OCI-LY7 (cell line): ENCODE measurements at regions not wholly inside any gene's neighbourhood (a gene's known extent, or its start where the extent isn't known, plus 50 kb on each side); places are given as distances from the start of the nearest gene placed in this dataset.

Experiments used
- BruUV-seq: library from RNA; stranded (reverse); fragments of 400-500 nt; replicated peaks from 2 replicates; lab custom pipeline; 2021; lab: Mats Ljungman, UMichigan
- CTCF ChIA-PET: fragments of 300-600 bp; sonication (Branson Sonifier 250); formaldehyde crosslinking; loops from one replicate; lab custom pipeline; 2022; ENCODE audit warnings: antibody characterized with exemption; ENCODE audit not compliant: unreplicated experiment; lab: Charles Lee
- POLR2A ChIA-PET: fragments of 300-600 bp; sonication (Branson Sonifier 250); formaldehyde crosslinking; loops from one replicate; lab custom pipeline; 2022; ENCODE audit warnings: antibody characterized with exemption; lab: Charles Lee
- DNase-seq: peaks from one replicate; pipeline ENCODE4 v3.0.0-alpha.2; 2015; ENCODE audit warnings: low spot score
- H2AFZ ChIP-seq: fragments of 200-600 bp; sonication (generic), shearing (Covaris generic); 2 replicates; pipeline ENCODE4 v1.6.1; 2014; ENCODE audit warnings: mild to moderate bottlenecking, antibody characterized with exemption, low read length, moderate library complexity
- H3K27ac ChIP-seq: fragments of 200-600 bp; sonication (generic); 2 replicates; pipeline ENCODE4 v1.5.1; 2014; ENCODE audit warnings: mixed run types, low read depth, mild to moderate bottlenecking, moderate library complexity, low read length, inconsistent platforms; ENCODE audit not compliant: poor library complexity, severe bottlenecking
- H3K36me3 ChIP-seq: fragments of 200-600 bp; sonication (generic); 2 replicates; pipeline ENCODE4 v1.6.1; 2014; ENCODE audit warnings: mild to moderate bottlenecking, antibody characterized with exemption, low read length, moderate library complexity, mixed read lengths; ENCODE audit not compliant: insufficient read depth
- H3K4me1 ChIP-seq: fragments of 200-600 bp; sonication (generic); 2 replicates; pipeline ENCODE4 v1.5.1; 2014; ENCODE audit warnings: mild to moderate bottlenecking, low read length; ENCODE audit not compliant: insufficient read depth, poor library complexity, severe bottlenecking
- H3K4me2 ChIP-seq: fragments of 200-600 bp; sonication (generic); 2 replicates; pipeline ENCODE4 v1.6.1; 2014; ENCODE audit warnings: mild to moderate bottlenecking, low read length
- H3K4me3 ChIP-seq: fragments of 200-600 bp; sonication (generic); 2 replicates; pipeline ENCODE4 v1.5.1; 2014; ENCODE audit warnings: mild to moderate bottlenecking, low read depth, low read length; ENCODE audit not compliant: poor library complexity, severe bottlenecking
- H3K79me2 ChIP-seq: fragments of 200-600 bp; sonication (generic); 2 replicates; pipeline ENCODE4 v1.6.1; 2016; ENCODE audit warnings: low read depth, mild to moderate bottlenecking, low read length, moderate library complexity, mixed read lengths; ENCODE audit not compliant: insufficient read depth
- H3K9me2 ChIP-seq: fragments of 200-600 bp; sonication (generic); 2 replicates; pipeline ENCODE4 v1.6.1; 2016; ENCODE audit warnings: mild to moderate bottlenecking, low read length, mixed read lengths; ENCODE audit not compliant: insufficient read depth
- H3K9me3 ChIP-seq: fragments of 200-600 bp; sonication (generic); 2 replicates; pipeline ENCODE4 v1.6.1; 2014; ENCODE audit warnings: mild to moderate bottlenecking, mixed run types, low read length, mixed read lengths
- H4K20me1 ChIP-seq: fragments of 200-600 bp; sonication (generic); 2 replicates; pipeline ENCODE4 v1.6.1; 2014; ENCODE audit warnings: mild to moderate bottlenecking, antibody characterized with exemption, low read length, moderate library complexity, mixed read lengths; ENCODE audit not compliant: insufficient read depth
- CTCF ChIP-seq: fragments of 200-600 bp; sonication (generic); conservative IDR thresholded peaks from 2 replicates; pipeline ENCODE4 v1.5.1; 2014; ENCODE audit warnings: mild to moderate bottlenecking, antibody characterized with exemption, low read length, moderate library complexity, mixed read lengths
- EZH2phosphoT487 ChIP-seq: fragments of 200-600 bp; sonication (generic); IDR thresholded peaks from 2 replicates; pipeline ENCODE4 v1.6.1; 2018; ENCODE audit warnings: low read depth, borderline replicate concordance, mild to moderate bottlenecking, mixed run types, antibody characterized with exemption, low read length, moderate library complexity, mixed read lengths
- intact Hi-C: fragments of 100-400 bp; cut with micrococcal nuclease; formaldehyde crosslinking; loops from one replicate; pipeline ENCODE4 v1.10.0; 2022; ENCODE audit not compliant: unreplicated experiment

GRCh38 chr1:47571952-47572351, 134.1 kb downstream of the FOXD2 start:
- Histone ChIP-seq H3K9me2 (no peaks in the 10 kb centered on the region), H3K4me1 (no peaks in the 10 kb centered on the region), H3K36me3 (no peaks in the 10 kb centered on the region), H3K79me2 (no peaks in the 10 kb centered on the region), H3K27ac (no peak overlapping the region), H4K20me1 (no peaks in the 10 kb centered on the region), H3K4me2 (no peak overlapping the region), H3K4me3 (no peak overlapping the region), H3K9me3 (no peaks in the 10 kb centered on the region), H2AFZ (no peak overlapping the region)
- TF ChIP-seq EZH2phosphoT487: no peak
- no peak for TF ChIP-seq CTCF
- POLR2A ChIA-PET: no interaction called here
- no peak for DNase-seq
- intact Hi-C loops: no loop called here
- no TSS peak for BruUV-seq
- CTCF ChIA-PET: no interaction called here

GRCh38 chr1:47572731-47573430, 135.0 kb downstream of the FOXD2 start:
- Histone ChIP-seq H3K9me2 (no peaks in the 10 kb centered on the region), H4K20me1 (no peaks in the 10 kb centered on the region), H3K4me2 (no peak overlapping the region), H3K79me2 (no peaks in the 10 kb centered on the region), H3K9me3 (no peaks in the 10 kb centered on the region), H2AFZ (no peak overlapping the region), H3K36me3 (no peaks in the 10 kb centered on the region), H3K4me3 (no peak overlapping the region), H3K27ac (no peak overlapping the region), H3K4me1 (no peaks in the 10 kb centered on the region)
- BruUV-seq: no TSS peak
- TF ChIP-seq CTCF: no peak
- TF ChIP-seq EZH2phosphoT487: no peak
- ChIA-PET POLR2A (no interaction called here), CTCF (no interaction called here)
- intact Hi-C loops: no loop called here
- DNase-seq: no peak

- Histone ChIP-seq H4K20me1 (no peaks in the 10 kb centered on the region), H3K9me3 (no peaks in the 10 kb centered on the region), H2AFZ (no peak overlapping the region), H3K4me1 (no peaks in the 10 kb centered on the region), H3K9me2 (no peaks in the 10 kb centered on the region), H3K27ac (no peak overlapping the region), H3K4me2 (no peak overlapping the region), H3K79me2 (no peaks in the 10 kb centered on the region), H3K36me3 (no peaks in the 10 kb centered on the region), H3K4me3 (no peak overlapping the region)
- TF ChIP-seq EZH2phosphoT487 (no peak), CTCF (no peak)
- no peak for DNase-seq
- intact Hi-C loops: no loop called here
- ChIA-PET CTCF (no interaction called here), POLR2A (no interaction called here)
- BruUV-seq: no TSS peak
These were observed 136.8 kb downstream of the FOXD2 start for GRCh38 chr1:47574451-47575165.
